Ectodermal cell (in vitro differentiated cells): ENCODE measurements at regions not wholly inside any gene's neighbourhood (a gene's known extent, or its start where the extent isn't known, plus 50 kb on each side); places are given as distances from the start of the nearest gene placed in this dataset.
A peak's percentile ranks its signal among the peaks of the same experiment; 100 is the strongest.

ENCODE experiments used
- H3K27ac ChIP-seq: 2 replicates; pipeline ENCODE4 v1.7.0; 2013; ENCODE audit warnings: mild to moderate bottlenecking, low read depth, low read length; ENCODE audit not compliant: insufficient read depth, poor library complexity, severe bottlenecking
- H3K27me3 ChIP-seq: 2 replicates; pipeline ENCODE4 v1.7.0; 2013; ENCODE audit warnings: mild to moderate bottlenecking, low read length; ENCODE audit not compliant: insufficient read depth, control insufficient read depth, poor library complexity, severe bottlenecking
- H3K36me3 ChIP-seq: one replicate; pipeline ENCODE4 v1.7.0; 2013; ENCODE audit warnings: low read length; ENCODE audit not compliant: control insufficient read depth, insufficient read depth
- H3K4me1 ChIP-seq: one replicate; pipeline ENCODE4 v1.7.0; 2013; ENCODE audit warnings: low read length; ENCODE audit not compliant: control insufficient read depth, insufficient read depth
- H3K4me3 ChIP-seq: 2 replicates; pipeline ENCODE4 v1.7.0; 2013; ENCODE audit warnings: low read depth, low read length, control low read depth; ENCODE audit not compliant: insufficient read depth
- H3K9me3 ChIP-seq: 2 replicates; pipeline ENCODE4 v1.7.0; 2013; ENCODE audit warnings: mild to moderate bottlenecking, low read length, moderate library complexity; ENCODE audit not compliant: control insufficient read depth
- WGBS, 2 experiments: methylation state at CpG; one replicate each; pipeline ENCODE4 v1.1.7; 2013; ENCODE audit warnings: missing lambda C conversion rate in 2 of 2; 5-methylcytosine and 5-hydroxymethylcytosine counted together

DNA sequence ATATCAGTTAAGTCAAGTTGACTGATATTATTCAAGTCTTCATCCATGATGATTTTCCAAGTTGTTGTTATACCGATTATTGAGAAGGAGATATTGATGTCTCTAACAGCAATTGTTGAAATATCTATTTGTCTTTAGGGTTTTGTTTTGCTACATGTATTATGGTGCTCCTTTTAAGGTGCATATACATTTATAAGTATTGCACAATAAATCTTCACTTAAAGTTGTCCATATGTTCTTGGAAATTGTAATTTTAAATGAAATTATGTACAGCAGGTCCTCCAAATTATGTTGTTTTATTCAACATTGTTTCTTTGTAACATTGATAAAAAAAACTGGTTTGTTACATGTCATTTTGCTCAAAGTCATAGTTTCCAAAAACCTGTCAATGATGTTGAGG is 650.7 kb upstream of the CITED2 start:
- no peaks in the 10 kb centered on the region for H3K36me3 ChIP-seq
- WGBS, 2 experiments = 86 to 100% methylated on average over 1 of the region's 1 CpG
- H3K27me3 ChIP-seq = no peaks in the 10 kb centered on the region
- peaks cover 3% of the 10 kb centered on the region for H3K9me3 ChIP-seq
- no peaks in the 10 kb centered on the region for H3K4me1 ChIP-seq
- H3K4me3 ChIP-seq = no peak overlapping the region
- no peak overlapping the region for H3K27ac ChIP-seq

DNA sequence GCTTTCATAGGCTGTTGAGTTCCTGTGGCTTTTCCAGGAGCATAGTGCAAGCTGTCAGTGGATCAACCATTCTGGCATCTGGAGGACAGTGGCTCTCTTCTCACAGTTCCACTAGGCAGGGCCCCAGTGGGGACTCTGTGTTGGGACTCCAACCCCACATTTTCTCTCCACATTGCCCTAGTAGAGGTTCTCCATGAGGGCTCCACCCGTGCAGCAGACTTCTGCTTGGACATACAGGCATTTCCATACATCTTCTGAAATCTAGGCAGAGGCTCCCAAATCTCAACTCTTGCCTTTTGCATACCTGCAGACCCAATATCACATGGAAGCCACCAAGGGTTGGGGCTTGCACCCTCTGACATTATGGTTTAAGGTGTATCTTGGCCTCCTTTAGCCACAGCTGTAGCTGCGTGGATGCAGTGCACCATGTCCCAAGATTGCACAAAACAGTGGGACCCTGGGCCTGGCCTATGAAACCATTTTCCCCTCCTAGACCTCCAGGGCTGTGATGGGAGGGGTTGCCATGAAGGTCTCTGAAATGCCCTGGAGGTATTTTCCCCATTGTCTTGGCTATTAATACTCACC is 645.9 kb upstream of the CITED2 start:
- Histone ChIP-seq H3K9me3 (peaks cover 3% of the 10 kb centered on the region), H3K27me3 (no peaks in the 10 kb centered on the region), H3K27ac (no peak overlapping the region), H3K4me1 (no peaks in the 10 kb centered on the region), H3K36me3 (no peaks in the 10 kb centered on the region), H3K4me3 (no peak overlapping the region)
- 91 to 96% methylated on average over 2 of the region's 2 CpGs for WGBS, 2 experiments

DNA sequence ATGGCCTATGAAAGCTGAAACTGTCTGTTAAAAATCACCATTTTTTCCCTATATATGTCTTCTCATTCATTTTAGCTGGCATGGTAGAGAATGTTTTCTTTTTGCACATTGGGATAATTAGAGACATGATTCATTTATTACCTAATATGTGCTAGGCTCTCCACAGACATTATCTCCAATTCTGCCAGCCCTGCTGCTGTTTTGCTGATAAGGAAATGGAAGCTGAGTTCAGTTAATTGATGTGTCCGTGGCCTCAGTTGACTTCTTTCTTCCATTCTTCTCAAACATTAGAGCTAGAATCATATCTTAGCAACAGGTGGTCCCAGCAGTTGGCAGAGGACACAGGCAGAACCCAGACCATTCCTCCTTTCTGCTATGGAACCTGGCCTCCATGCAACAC is 644.1 kb upstream of the CITED2 start:
- 92 to 100% methylated on average over 1 of the region's 1 CpG for WGBS, 2 experiments
- H3K36me3 ChIP-seq = no peaks in the 10 kb centered on the region

DNA sequence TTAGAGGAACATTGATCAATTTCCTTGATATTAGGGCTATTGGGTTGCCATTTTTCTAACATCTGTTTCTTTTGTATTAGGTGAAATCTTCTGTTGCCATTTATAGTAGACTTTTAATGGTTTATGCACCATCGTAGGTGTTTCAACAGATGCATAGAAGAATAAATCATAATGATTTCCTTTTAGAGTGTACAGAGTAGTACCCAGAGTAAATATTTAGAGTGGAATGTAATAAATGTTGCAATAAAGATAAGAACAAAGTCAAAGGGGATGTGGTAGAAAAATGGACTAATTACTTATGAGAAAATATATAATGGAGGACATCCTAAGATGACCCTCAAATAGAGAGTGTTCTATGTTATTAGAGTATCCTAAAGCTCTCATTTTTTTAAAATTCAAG is 643.0 kb upstream of the CITED2 start:
- WGBS, 2 experiments = 94 to 100% methylated on average over 1 of the region's 1 CpG
- Histone ChIP-seq H3K27me3 (no peaks in the 10 kb centered on the region), H3K4me1 (no peaks in the 10 kb centered on the region), H3K9me3 (peaks cover 3% of the 10 kb centered on the region), H3K27ac (no peak overlapping the region), H3K36me3 (no peaks in the 10 kb centered on the region), H3K4me3 (no peak overlapping the region)

More for the DNA sequence above, 644.1 kb upstream of the CITED2 start:
- peaks cover 3% of the 10 kb centered on the region for H3K9me3 ChIP-seq
- no peaks in the 10 kb centered on the region for H3K4me1 ChIP-seq
- H3K4me3 ChIP-seq = no peak overlapping the region
- H3K27me3 ChIP-seq = no peaks in the 10 kb centered on the region
- H3K27ac ChIP-seq = no peak overlapping the region

- 86% methylated on average over 1 of the region's 1 CpG for WGBS, 2 experiments
- no peak overlapping the region for H3K4me3 ChIP-seq
- no peak overlapping the region for H3K27ac ChIP-seq
- no peaks in the 10 kb centered on the region for H3K9me3 ChIP-seq
- H3K27me3 ChIP-seq = no peaks in the 10 kb centered on the region
- no peaks in the 10 kb centered on the region for H3K4me1 ChIP-seq
- no peaks in the 10 kb centered on the region for H3K36me3 ChIP-seq
Observed at GRCh38 chr6:140012150-140012549, 637.7 kb upstream of the CITED2 start.

- Histone ChIP-seq H3K9me3 (no peaks in the 10 kb centered on the region), H3K36me3 (no peaks in the 10 kb centered on the region), H3K27ac (no peak overlapping the region), H3K27me3 (no peaks in the 10 kb centered on the region), H3K4me1 (no peaks in the 10 kb centered on the region), H3K4me3 (no peak overlapping the region)
- 93 to 100% methylated on average over 1 to 4 of the region's 4 CpGs for WGBS, 2 experiments
Observed at GRCh38 chr6:140011537-140011936, 637.1 kb upstream of the CITED2 start.

GRCh38 chr6:140009286-140009685 is 634.8 kb upstream of the CITED2 start:
- no peaks in the 10 kb centered on the region for H3K4me1 ChIP-seq
- H3K27me3 ChIP-seq = no peaks in the 10 kb centered on the region
- no peak overlapping the region for H3K4me3 ChIP-seq
- no peaks in the 10 kb centered on the region for H3K9me3 ChIP-seq
- no peak overlapping the region for H3K27ac ChIP-seq
- 100% methylated on average over 2 of the region's 3 CpGs; no CpG with 5 or more reads in 1 of the 2 experiments for WGBS, 2 experiments
- H3K36me3 ChIP-seq = no peaks in the 10 kb centered on the region

DNA sequence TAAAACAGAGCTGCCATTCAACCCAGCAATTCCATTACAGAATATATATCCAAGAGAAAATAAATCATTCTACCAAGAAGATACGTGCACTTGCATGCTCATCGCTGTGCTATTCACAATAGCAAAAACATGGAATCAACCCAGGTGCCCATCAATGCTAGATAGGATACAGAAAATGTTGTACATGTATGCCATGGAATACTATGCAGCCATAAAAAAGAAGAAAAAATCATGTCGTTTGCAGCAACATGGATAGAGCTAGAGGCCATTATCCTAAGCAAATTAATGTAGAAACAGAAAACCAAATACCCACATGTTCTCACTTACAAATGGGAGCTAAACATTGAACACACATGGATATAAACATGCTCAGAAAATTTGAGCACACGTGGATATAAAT is 633.1 kb upstream of the CITED2 start:
- no peaks in the 10 kb centered on the region for H3K9me3 ChIP-seq
- WGBS, 2 experiments = 86 to 90% methylated on average over 4 of the region's 4 CpGs
- H3K4me3 ChIP-seq = no peak overlapping the region
- peaks cover 5% of the 10 kb centered on the region for H3K4me1 ChIP-seq
- H3K27me3 ChIP-seq = no peaks in the 10 kb centered on the region
- H3K36me3 ChIP-seq = no peaks in the 10 kb centered on the region
- no peak overlapping the region for H3K27ac ChIP-seq

DNA sequence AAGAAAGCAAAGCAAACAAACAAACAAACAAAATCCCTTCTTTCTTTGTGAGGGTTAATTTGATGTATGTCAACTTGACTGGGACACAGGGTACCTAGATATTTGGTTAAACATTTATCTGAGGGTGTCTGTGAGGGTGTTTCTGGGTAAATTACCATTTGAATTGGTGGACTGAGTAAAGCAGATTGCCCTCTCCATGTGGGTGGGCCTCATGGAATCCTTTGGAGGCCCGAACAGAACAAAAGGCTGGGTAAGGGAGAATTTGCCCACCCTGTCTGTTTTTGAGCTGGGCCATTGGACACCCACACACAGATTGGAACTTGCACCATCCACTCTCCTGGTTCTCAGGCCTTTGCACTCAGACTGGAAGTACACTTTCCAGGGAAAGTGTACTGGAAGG is 628.8 kb upstream of the CITED2 start:
- H3K27ac ChIP-seq = no peak overlapping the region
- 0 to 4% methylated on average over 1 of the region's 1 CpG for WGBS, 2 experiments
- H3K4me3 ChIP-seq = no peak overlapping the region

DNA sequence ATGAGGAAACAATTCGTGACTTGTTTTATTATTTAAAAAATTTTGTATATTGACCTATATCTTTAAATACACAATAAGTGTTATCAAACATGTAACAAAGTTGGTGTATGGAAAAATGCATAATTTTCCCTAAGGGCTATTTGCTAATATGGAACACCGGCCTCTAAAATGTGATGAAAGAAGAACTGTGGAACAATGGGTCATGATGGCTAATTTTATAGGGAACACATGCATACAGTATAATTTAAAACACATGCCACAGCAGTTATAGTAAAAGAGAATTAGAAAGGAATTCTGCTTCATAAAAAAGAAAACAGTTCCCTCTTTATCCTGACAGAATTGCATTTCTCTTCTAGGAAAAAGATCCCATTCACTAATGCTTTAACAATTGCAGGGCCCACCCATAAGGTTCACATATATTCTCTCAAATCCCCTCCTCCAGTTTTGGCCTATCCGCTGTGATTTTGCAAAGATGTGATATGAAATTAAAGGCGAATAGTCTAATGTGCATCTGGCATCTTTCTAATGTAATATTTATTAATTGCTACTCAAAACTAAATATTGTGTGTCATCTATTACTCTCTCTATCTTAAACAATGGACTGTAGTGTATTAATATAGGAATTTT is 628.1 kb upstream of the CITED2 start:
- 80 to 96% methylated on average over 1 to 3 of the region's 4 CpGs for WGBS, 2 experiments
- H3K9me3 ChIP-seq = no peaks in the 10 kb centered on the region
- H3K27me3 ChIP-seq = no peaks in the 10 kb centered on the region
- peaks cover 5% of the 10 kb centered on the region for H3K4me1 ChIP-seq
- H3K36me3 ChIP-seq = no peaks in the 10 kb centered on the region
- H3K27ac ChIP-seq = peak overlapping the region; percentile 5
- H3K4me3 ChIP-seq = no peak overlapping the region

More for the DNA sequence above, 628.8 kb upstream of the CITED2 start:
- H3K4me1 ChIP-seq = peaks cover 5% of the 10 kb centered on the region
- H3K27me3 ChIP-seq = no peaks in the 10 kb centered on the region
- H3K36me3 ChIP-seq = no peaks in the 10 kb centered on the region
- no peaks in the 10 kb centered on the region for H3K9me3 ChIP-seq
